Right lobe of liver (tissue), 6 donors: ENCODE measurements at regions not wholly inside any gene's neighbourhood (a gene's known extent, or its start where the extent isn't known, plus 50 kb on each side); places are given as distances from the start of the nearest gene placed in this dataset.

Experiments used
- ATAC-seq, 4 donors: fragments of 200-7000 bp; cut with Tn5 transposase; one replicate each; pipeline ENCODE4 v1.9.1; 2020; ENCODE audit warnings: mild to moderate bottlenecking in 4 of 4, moderate library complexity in 4 of 4
- DNase-seq, 3 donors: peaks; one replicate each; pipeline ENCODE4 v3.0.0-alpha.2; 2020
- H3K27ac ChIP-seq, 3 donors: fragments of 200-600 bp; one replicate each; pipeline ENCODE4 v1.8.0; 2022
- H3K27me3 ChIP-seq, 2 donors: fragments of 200-600 bp; one replicate each; pipeline ENCODE4 v1.8.0; 2022
- H3K36me3 ChIP-seq, 4 donors: fragments of 200-600 bp; sonication (generic) in 1 of 4; one replicate each; pipeline versions ENCODE4 v1.5.1 to v1.8.0; 2017 to 2022; ENCODE audit warnings: control low read depth in 1 of 4
- H3K4me1 ChIP-seq, 4 donors: fragments of 200-600 bp; sonication (generic) in 1 of 4; one replicate each; pipeline versions ENCODE4 v1.5.1 to v1.8.0; 2017 to 2022; ENCODE audit warnings: control low read depth in 1 of 4
- H3K4me3 ChIP-seq, 3 donors: fragments of 200-600 bp; one replicate each; pipeline ENCODE4 v1.8.0; 2022
- H3K9me3 ChIP-seq, 4 donors: fragments of 200-600 bp; sonication (generic) in 1 of 4; one replicate each; pipeline versions ENCODE4 v1.5.1 to v1.8.0; 2017 to 2022; ENCODE audit warnings: control low read depth in 1 of 4
- POLR2A ChIP-seq: fragments of 450-650 bp; IDR thresholded peaks from one replicate; pipeline ENCODE4 v1.6.1; 2017; ENCODE audit warnings: antibody characterized with exemption, mild to moderate bottlenecking
- WGBS: methylation state at CpG from one replicate; pipeline ENCODE4 v1.1.6; 2018; ENCODE audit warnings: low coverage, low lambda C conversion rate; ENCODE audit not compliant: insufficient coverage; ENCODE audit errors: missing lambda C conversion rate; 5-methylcytosine and 5-hydroxymethylcytosine counted together
- intact Hi-C, 2 donors: fragments of 100-400 bp; cut with DNase I; formaldehyde crosslinking; loops; one replicate each; pipeline versions ENCODE4 v1.11.2 to v1.14.1; 2022
- TF ChIP-seq, protein P1 (sequence below), 4 donors: fragments of 200-600 bp in 3 of 4; fragments of 450-650 bp in 1 of 4; IDR thresholded peaks; one replicate each; pipeline versions ENCODE4 v1.5.1 to v1.8.0; 2016 to 2022; ENCODE audit warnings: antibody characterized with exemption in 4 of 4, mild to moderate bottlenecking in 2 of 4
- donor health status: DM: no; HTN: yes; CAD: no.
- donor health status: DM: no; HTN: no; CAD: no.
- donor health status: DM: no; HTN: no; CAD: no.
- donor health status: DM: no; HTN: yes; CAD: no.
- donor health status: DM: no; HTN: yes; CAD: no.

GRCh38 chr6:22189946-22190345 lies 106.9 kb downstream of the PRL start:
- TF ChIP-seq POLR2A: no peak
- TF ChIP-seq, protein P1, sequence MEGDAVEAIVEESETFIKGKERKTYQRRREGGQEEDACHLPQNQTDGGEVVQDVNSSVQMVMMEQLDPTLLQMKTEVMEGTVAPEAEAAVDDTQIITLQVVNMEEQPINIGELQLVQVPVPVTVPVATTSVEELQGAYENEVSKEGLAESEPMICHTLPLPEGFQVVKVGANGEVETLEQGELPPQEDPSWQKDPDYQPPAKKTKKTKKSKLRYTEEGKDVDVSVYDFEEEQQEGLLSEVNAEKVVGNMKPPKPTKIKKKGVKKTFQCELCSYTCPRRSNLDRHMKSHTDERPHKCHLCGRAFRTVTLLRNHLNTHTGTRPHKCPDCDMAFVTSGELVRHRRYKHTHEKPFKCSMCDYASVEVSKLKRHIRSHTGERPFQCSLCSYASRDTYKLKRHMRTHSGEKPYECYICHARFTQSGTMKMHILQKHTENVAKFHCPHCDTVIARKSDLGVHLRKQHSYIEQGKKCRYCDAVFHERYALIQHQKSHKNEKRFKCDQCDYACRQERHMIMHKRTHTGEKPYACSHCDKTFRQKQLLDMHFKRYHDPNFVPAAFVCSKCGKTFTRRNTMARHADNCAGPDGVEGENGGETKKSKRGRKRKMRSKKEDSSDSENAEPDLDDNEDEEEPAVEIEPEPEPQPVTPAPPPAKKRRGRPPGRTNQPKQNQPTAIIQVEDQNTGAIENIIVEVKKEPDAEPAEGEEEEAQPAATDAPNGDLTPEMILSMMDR (IDR thresholded peaks at IDR 0.05): no peak
- no peak for ATAC-seq
- Histone ChIP-seq H3K36me3 (no peaks in the 10 kb centered on the region), H3K9me3 (no peaks in the 10 kb centered on the region), H3K4me3 (no peak overlapping the region), H3K27ac (no peak overlapping the region), H3K4me1 (no peaks in the 10 kb centered on the region), H3K27me3 (no peaks in the 10 kb centered on the region)
- intact Hi-C loops: no loop called here
- 73% methylated on average over 6 of the region's 6 CpGs for WGBS
- DNase-seq: no peak

- Histone ChIP-seq H3K4me3 (no peak overlapping the region), H3K4me1 (no peaks in the 10 kb centered on the region), H3K27ac (no peak overlapping the region), H3K9me3 (no peaks in the 10 kb centered on the region), H3K36me3 (no peaks in the 10 kb centered on the region), H3K27me3 (no peaks in the 10 kb centered on the region)
- TF ChIP-seq, protein P1 (IDR thresholded peaks at IDR 0.05): no peak
- no peak for TF ChIP-seq POLR2A
- intact Hi-C loops: no loop called here
- ATAC-seq: no peak
- no peak for DNase-seq
- 56% methylated on average over 3 of the region's 3 CpGs for WGBS
These were observed 102.5 kb downstream of the PRL start for GRCh38 chr6:22194188-22194921.

DNA sequence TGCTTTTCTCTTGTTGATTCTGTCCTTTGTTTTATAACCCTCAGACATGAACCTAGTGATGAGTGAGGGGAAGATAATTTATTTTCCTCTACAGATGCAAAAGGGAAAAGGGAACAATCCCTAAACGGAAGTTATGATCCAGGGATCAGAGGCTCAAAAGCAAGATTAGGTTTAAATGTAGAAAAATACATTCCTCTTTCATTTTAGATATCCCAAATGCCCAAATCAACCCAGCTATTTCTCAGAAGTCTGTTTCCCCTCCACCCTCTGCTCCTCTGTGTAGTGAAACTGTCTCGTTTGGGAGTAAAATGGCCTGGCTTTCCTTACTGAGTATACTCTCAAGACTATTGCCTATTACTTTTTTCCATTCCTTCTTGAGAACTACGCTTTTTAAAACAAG lies 97.1 kb downstream of the PRL start:
- no peak for ATAC-seq
- no peak overlapping the region for H3K4me3 ChIP-seq
- no peak for DNase-seq
- no peaks in the 10 kb centered on the region for H3K36me3 ChIP-seq
- no peaks in the 10 kb centered on the region for H3K27me3 ChIP-seq
- H3K9me3 ChIP-seq: no peaks in the 10 kb centered on the region
- TF ChIP-seq POLR2A: no peak
- H3K4me1 ChIP-seq: no peaks in the 10 kb centered on the region
- intact Hi-C loops: no loop called here
- H3K27ac ChIP-seq: no peak overlapping the region
- WGBS: 56% methylated on average over 3 of the region's 3 CpGs

GRCh38 chr6:22204153-22204552 lies 92.7 kb downstream of the PRL start:
- DNase-seq (no peak), ATAC-seq (no peak)
- Histone ChIP-seq H3K4me3 (no peak overlapping the region), H3K36me3 (no peaks in the 10 kb centered on the region), H3K9me3 (no peaks in the 10 kb centered on the region), H3K27me3 (no peaks in the 10 kb centered on the region), H3K27ac (no peak overlapping the region), H3K4me1 (no peaks in the 10 kb centered on the region)
- intact Hi-C loops: no loop called here
- 70% methylated on average over 4 of the region's 6 CpGs for WGBS
- TF ChIP-seq, protein P1 (IDR thresholded peaks at IDR 0.05): no peak
- TF ChIP-seq POLR2A: no peak

DNA sequence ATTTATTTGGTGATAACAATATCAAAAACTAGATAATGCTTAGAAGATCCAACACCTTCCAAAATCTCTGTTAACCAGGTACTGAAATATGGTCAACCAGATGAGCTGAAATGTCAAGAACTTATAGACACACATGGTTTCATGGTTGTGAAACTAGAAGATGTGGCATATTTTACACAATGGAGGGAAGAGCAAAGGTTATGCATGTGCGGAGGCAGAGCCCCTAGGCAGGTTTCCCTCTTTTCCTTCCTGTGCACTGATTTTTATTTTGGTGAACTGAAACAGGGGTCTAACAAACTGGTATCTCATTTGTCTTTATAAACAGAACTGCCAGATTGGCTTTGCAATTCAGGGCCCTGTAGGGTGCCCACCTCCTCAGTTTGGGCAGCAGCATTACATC lies 91.6 kb downstream of the PRL start:
- WGBS: 44% methylated on average over 1 of the region's 1 CpG

More for the DNA sequence above, 91.6 kb downstream of the PRL start:
- H3K27ac ChIP-seq: no peak overlapping the region
- no peak for DNase-seq
- H3K9me3 ChIP-seq: no peaks in the 10 kb centered on the region
- H3K4me3 ChIP-seq: no peak overlapping the region
- no peak for TF ChIP-seq POLR2A
- TF ChIP-seq, protein P1 (IDR thresholded peaks at IDR 0.05): no peak
- ATAC-seq: no peak
- intact Hi-C loops: no loop called here
- no peaks in the 10 kb centered on the region for H3K4me1 ChIP-seq
- H3K27me3 ChIP-seq: no peaks in the 10 kb centered on the region
- no peaks in the 10 kb centered on the region for H3K36me3 ChIP-seq
